H1 (cell line): ENCODE measurements at regions not wholly inside any gene's neighbourhood (a gene's known extent, or its start where the extent isn't known, plus 50 kb on each side); places are given as distances from the start of the nearest gene placed in this dataset.

Experiments
- BACH1 ChIP-seq: IDR thresholded peaks from 2 replicates; pipeline ENCODE4 v1.6.1; 2012; ENCODE audit warnings: low read length, improper control_type of control experiment
- BRCA1 ChIP-seq: IDR thresholded peaks from 2 replicates; pipeline ENCODE4 v1.6.1; 2012; ENCODE audit warnings: low read depth, low read length, improper control_type of control experiment
- EGR1 ChIP-seq: IDR thresholded peaks from 2 replicates; pipeline ENCODE4 v1.6.1; 2011; ENCODE audit warnings: low read depth, low read length, borderline replicate concordance
- EP300 ChIP-seq, 2 experiments: IDR thresholded peaks; 1 replicate in 1 of 2; 2 replicates in 1 of 2; pipeline ENCODE4 v1.6.1; 2011 to 2012; ENCODE audit warnings: low read depth in 2 of 2, low read length in 2 of 2, mild to moderate bottlenecking in 2 of 2, borderline replicate concordance in 1 of 2, inconsistent platforms in 1 of 2, moderate library complexity in 1 of 2
- GABPA ChIP-seq: IDR thresholded peaks from 2 replicates; pipeline ENCODE4 v1.6.1; 2011; ENCODE audit warnings: mild to moderate bottlenecking, low read length, moderate library complexity, borderline replicate concordance; ENCODE audit not compliant: insufficient read depth
- GTF2F1 ChIP-seq: IDR thresholded peaks from 2 replicates; pipeline ENCODE4 v1.6.1; 2012; ENCODE audit warnings: low read depth, low read length, improper control_type of control experiment, borderline replicate concordance
- POLR2A ChIP-seq, 2 experiments: IDR thresholded peaks; 1 replicate in 1 of 2; 2 replicates in 1 of 2; pipeline ENCODE4 v1.6.1; 2011; ENCODE audit warnings: low read depth in 2 of 2, low read length in 2 of 2, mild to moderate bottlenecking in 2 of 2; ENCODE audit errors: control extremely low read depth in 1 of 2
- TAF1 ChIP-seq: IDR thresholded peaks from 2 replicates; pipeline ENCODE4 v1.6.1; 2011; ENCODE audit warnings: mild to moderate bottlenecking, low read depth, low read length
- TF ChIP-seq, protein P1 (sequence below): IDR thresholded peaks from 2 replicates; pipeline ENCODE4 v1.6.1; 2011; ENCODE audit warnings: low read depth, mild to moderate bottlenecking, low read length; ENCODE audit not compliant: insufficient read depth

DNA sequence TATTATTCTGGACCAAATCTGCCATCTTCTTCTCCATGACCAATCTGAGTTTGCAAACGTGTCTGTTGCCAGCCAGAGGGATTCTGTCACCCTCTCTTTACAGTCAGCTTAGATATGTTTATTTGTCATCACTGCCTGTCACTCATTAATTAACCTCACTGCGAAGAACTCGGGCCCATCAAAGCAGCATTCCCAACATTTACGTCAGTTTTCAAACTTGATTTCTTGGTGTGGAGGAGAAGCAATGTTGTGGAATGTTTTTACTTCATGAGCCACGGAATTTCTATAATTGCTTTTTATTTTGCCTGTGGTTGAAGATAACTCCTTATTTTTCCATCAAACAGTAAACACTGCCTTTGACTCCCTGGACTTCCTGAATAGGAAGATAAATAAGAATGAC is 91.8 kb upstream of the CNKSR3 start:
- TF ChIP-seq EP300 (IDR thresholded peaks at IDR 0.05; ENCODE audit: borderline replicate concordance in 1 of 2, low read depth in 2 of 2, low read length in 2 of 2) (no peak), GTF2F1 (no peak), GABPA (no peak), BACH1 (no peak), EGR1 (no peak), BRCA1 (no peak), POLR2A (IDR thresholded peaks at IDR 0.05; ENCODE audit: control extremely low read depth in 1 of 2, low read depth in 2 of 2, low read length in 2 of 2) (no peak), TAF1 (no peak)
- TF ChIP-seq, protein P1, sequence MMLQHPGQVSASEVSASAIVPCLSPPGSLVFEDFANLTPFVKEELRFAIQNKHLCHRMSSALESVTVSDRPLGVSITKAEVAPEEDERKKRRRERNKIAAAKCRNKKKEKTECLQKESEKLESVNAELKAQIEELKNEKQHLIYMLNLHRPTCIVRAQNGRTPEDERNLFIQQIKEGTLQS = no peak
